GM12865 (cell line): ENCODE measurements at regions not wholly inside any gene's neighbourhood (a gene's known extent, or its start where the extent isn't known, plus 50 kb on each side); places are given as distances from the start of the nearest gene placed in this dataset.
"Not testable (repeated sequence)": the region's sequence is repeated elsewhere in the genome, so short reads cannot be mapped to it uniquely, and the experiment has no call there.

ENCODE experiments used
- DNase-seq: peaks from one replicate; pipeline ENCODE4 v3.0.0; 2010; ENCODE audit warnings: low read depth
- H3K4me3 ChIP-seq: 2 replicates; pipeline ENCODE4 v1.5.1; 2011; ENCODE audit warnings: mild to moderate bottlenecking, low read depth, low read length, control low read depth
- CTCF ChIP-seq: IDR thresholded peaks from 2 replicates; pipeline ENCODE4 v1.5.1; 2011; ENCODE audit warnings: low read length, control low read depth, low read depth, inconsistent platforms; ENCODE audit not compliant: insufficient read depth; ENCODE audit errors: missing control alignments

- DNase-seq: no peak
- H3K4me3 ChIP-seq: no peak overlapping the region
- no peak for TF ChIP-seq CTCF
Observed at GRCh38 chr21:27339902-27340301, 373.0 kb upstream of the ADAMTS5 start.

GRCh38 chr21:27338007-27338406, 371.1 kb upstream of the ADAMTS5 start:
- not testable (repeated sequence) for DNase-seq, H3K4me3 ChIP-seq

GRCh38 chr21:27333096-27333495, 366.2 kb upstream of the ADAMTS5 start:
- H3K4me3 ChIP-seq: no peak overlapping the region

GRCh38 chr21:27329255-27329851, 362.5 kb upstream of the ADAMTS5 start:
- no peak for TF ChIP-seq CTCF
- H3K4me3 ChIP-seq: no peak overlapping the region
- DNase-seq: no peak

More at GRCh38 chr21:27333096-27333495, 366.2 kb upstream of the ADAMTS5 start:
- TF ChIP-seq CTCF: no peak
- DNase-seq: no peak

GRCh38 chr21:27326301-27326700, 359.4 kb upstream of the ADAMTS5 start:
- no peak for TF ChIP-seq CTCF
- no peak overlapping the region for H3K4me3 ChIP-seq
- no peak for DNase-seq

- TF ChIP-seq CTCF: no peak
- no peak overlapping the region for H3K4me3 ChIP-seq
- no peak for DNase-seq
Observed at GRCh38 chr21:27323331-27323730, 356.4 kb upstream of the ADAMTS5 start.

- no peak for TF ChIP-seq CTCF
- DNase-seq: no peak
- no peak overlapping the region for H3K4me3 ChIP-seq
Observed at GRCh38 chr21:27321791-27322190, 354.9 kb upstream of the ADAMTS5 start.
